ENCODE measurements at regions not wholly inside any gene's neighbourhood (a gene's known extent, or its start where the extent isn't known, plus 50 kb on each side); places are given as distances from the start of the nearest gene placed in this dataset.

DNA sequence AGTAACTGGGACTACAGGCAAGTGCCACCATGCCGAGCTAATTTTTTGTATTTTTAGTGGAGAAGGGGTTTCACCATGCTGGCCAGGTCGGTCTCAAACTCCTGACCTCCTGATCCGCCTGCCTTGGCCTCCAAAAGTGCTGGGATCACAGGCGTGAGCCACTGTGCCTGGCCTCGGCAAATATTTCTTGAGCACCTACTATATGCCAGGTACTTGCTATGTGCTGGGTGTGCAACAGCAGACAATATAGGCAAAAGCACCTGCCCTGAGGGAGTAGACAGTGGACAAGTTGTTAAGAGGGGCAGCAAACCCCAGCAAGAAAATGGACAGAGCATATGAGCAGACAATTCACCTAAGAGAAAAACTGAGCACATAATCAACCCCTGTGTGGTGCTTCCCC, 51.0 kb upstream of the CDKN2AIP start:
- Histone ChIP-seq H2AFZ (replicated peaks) (no peak overlapping the region), H3K4me3 (no peak overlapping the region), H3K36me3 (no peaks in the 10 kb centered on the region), H3K27ac (no peak overlapping the region), H3K4me1 (peaks cover 13% of the 10 kb centered on the region), H3K9ac (no peak overlapping the region), H3K27me3 (peaks cover 11% of the 10 kb centered on the region), H3K79me2 (ENCODE audit: low read depth) (no peaks in the 10 kb centered on the region), H4K20me1 (ENCODE audit: low read depth) (no peaks in the 10 kb centered on the region), H3F3A (ENCODE audit: low read depth) (peaks cover 9% of the 10 kb centered on the region), H3K9me3 (ENCODE audit: low read depth) (no peaks in the 10 kb centered on the region), H3K4me2 (no peak overlapping the region)
- peaks cover 5% of the 10 kb centered on the region for H3K27me3 Mint-ChIP-seq (ENCODE audit: insufficient read depth, low read depth)
- no peak for DNase-seq (ENCODE audit: low spot score)
- no peaks in the 10 kb centered on the region for H3K9me3 Mint-ChIP-seq
- no peaks in the 10 kb centered on the region for H3K36me3 Mint-ChIP-seq
- TF ChIP-seq EZH2phosphoT487 (IDR thresholded peaks at IDR 0.05) (no peak), EZH2 (IDR thresholded peaks at IDR 0.05) (no peak)
- TF ChIP-seq, protein P1, sequence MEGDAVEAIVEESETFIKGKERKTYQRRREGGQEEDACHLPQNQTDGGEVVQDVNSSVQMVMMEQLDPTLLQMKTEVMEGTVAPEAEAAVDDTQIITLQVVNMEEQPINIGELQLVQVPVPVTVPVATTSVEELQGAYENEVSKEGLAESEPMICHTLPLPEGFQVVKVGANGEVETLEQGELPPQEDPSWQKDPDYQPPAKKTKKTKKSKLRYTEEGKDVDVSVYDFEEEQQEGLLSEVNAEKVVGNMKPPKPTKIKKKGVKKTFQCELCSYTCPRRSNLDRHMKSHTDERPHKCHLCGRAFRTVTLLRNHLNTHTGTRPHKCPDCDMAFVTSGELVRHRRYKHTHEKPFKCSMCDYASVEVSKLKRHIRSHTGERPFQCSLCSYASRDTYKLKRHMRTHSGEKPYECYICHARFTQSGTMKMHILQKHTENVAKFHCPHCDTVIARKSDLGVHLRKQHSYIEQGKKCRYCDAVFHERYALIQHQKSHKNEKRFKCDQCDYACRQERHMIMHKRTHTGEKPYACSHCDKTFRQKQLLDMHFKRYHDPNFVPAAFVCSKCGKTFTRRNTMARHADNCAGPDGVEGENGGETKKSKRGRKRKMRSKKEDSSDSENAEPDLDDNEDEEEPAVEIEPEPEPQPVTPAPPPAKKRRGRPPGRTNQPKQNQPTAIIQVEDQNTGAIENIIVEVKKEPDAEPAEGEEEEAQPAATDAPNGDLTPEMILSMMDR (IDR thresholded peaks at IDR 0.05) = no peak
- H3K27ac Mint-ChIP-seq = no peak overlapping the region
- no peak overlapping the region for H3K4me3 Mint-ChIP-seq
- H3K4me1 Mint-ChIP-seq = peaks cover 13% of the 10 kb centered on the region

DNA sequence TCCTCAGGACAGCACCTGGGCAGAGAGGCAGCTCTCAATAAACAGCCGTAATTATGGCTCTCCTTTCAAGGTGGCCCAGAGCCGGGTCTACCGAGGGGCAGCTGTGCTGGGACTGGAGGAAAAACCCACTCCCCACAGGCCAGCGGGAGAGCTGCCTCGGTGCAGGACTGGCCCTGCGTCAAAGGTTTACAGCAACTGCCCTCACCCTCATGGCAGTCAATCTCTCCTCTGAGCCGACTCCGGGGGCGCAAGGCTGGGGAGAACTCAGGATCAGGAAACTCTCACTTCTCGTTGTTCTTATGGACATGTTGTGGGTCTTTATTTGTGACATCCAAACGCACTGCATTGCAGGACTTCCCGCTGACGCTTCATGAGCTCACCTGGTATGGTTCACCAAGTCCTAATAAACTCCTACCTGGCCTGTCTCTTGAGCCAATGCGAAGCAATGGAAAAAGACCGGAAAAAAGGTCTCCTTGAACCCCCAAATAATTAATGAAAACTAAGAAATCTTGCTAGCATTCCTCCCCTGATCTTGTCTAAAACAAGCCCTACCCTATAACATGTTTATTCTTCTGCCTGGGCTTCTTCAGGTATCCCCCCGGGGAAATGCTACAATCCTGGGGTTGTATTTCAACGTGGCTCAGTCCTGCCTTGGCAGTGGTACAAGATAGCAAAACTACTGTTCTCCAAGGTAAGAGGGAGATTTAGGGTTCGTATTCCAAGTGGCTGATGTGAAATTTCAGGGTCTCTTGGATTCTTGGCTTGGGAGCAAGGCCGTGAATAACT, 50.1 kb upstream of the CDKN2AIP start:
- Mint-ChIP-seq H3K4me3 (no peak overlapping the region), H3K4me1 (peaks cover 18% of the 10 kb centered on the region), H3K27ac (peak overlapping the region; percentile 31), H3K27me3 (ENCODE audit: insufficient read depth, low read depth) (peaks cover 5% of the 10 kb centered on the region), H3K36me3 (no peaks in the 10 kb centered on the region), H3K9me3 (no peaks in the 10 kb centered on the region)
- H3F3A ChIP-seq (ENCODE audit: low read depth) = peaks cover 9% of the 10 kb centered on the region
- no peaks in the 10 kb centered on the region for H3K9me3 ChIP-seq (ENCODE audit: low read depth)
- H3K9ac ChIP-seq = no peak overlapping the region
- no peaks in the 10 kb centered on the region for H4K20me1 ChIP-seq (ENCODE audit: low read depth)
- no peak overlapping the region for H3K4me3 ChIP-seq
- no peaks in the 10 kb centered on the region for H3K36me3 ChIP-seq
- H3K27ac ChIP-seq = no peak overlapping the region
- H2AFZ ChIP-seq (replicated peaks) = no peak overlapping the region
- H3K27me3 ChIP-seq = peaks cover 20% of the 10 kb centered on the region
- no peak for TF ChIP-seq EZH2 (IDR thresholded peaks at IDR 0.05)
- no peak for TF ChIP-seq EZH2phosphoT487 (IDR thresholded peaks at IDR 0.05)
- TF ChIP-seq, protein P1 (IDR thresholded peaks at IDR 0.05) = no peak
- no peaks in the 10 kb centered on the region for H3K79me2 ChIP-seq (ENCODE audit: low read depth)
- DNase-seq (ENCODE audit: low spot score) = no peak
- peaks cover 13% of the 10 kb centered on the region for H3K4me1 ChIP-seq
- H3K4me2 ChIP-seq = no peak overlapping the region

Data from neural progenitor cell (in vitro differentiated cells).